ENCODE measurements at regions not wholly inside any gene's neighbourhood (a gene's known extent, or its start where the extent isn't known, plus 50 kb on each side); places are given as distances from the start of the nearest gene placed in this dataset.

- TF ChIP-seq, protein P1, sequence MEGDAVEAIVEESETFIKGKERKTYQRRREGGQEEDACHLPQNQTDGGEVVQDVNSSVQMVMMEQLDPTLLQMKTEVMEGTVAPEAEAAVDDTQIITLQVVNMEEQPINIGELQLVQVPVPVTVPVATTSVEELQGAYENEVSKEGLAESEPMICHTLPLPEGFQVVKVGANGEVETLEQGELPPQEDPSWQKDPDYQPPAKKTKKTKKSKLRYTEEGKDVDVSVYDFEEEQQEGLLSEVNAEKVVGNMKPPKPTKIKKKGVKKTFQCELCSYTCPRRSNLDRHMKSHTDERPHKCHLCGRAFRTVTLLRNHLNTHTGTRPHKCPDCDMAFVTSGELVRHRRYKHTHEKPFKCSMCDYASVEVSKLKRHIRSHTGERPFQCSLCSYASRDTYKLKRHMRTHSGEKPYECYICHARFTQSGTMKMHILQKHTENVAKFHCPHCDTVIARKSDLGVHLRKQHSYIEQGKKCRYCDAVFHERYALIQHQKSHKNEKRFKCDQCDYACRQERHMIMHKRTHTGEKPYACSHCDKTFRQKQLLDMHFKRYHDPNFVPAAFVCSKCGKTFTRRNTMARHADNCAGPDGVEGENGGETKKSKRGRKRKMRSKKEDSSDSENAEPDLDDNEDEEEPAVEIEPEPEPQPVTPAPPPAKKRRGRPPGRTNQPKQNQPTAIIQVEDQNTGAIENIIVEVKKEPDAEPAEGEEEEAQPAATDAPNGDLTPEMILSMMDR (IDR thresholded peaks at IDR 0.05): no peak
- no peak for TF ChIP-seq EP300 (IDR thresholded peaks at IDR 0.05)
- no peak for TF ChIP-seq POLR2A (IDR thresholded peaks at IDR 0.05)
Measured at GRCh38 chr13:40070357-40070756, 414.9 kb downstream of the COG6 start.
